Tibial nerve (tissue), 4 donors: ENCODE measurements at regions not wholly inside any gene's neighbourhood (a gene's known extent, or its start where the extent isn't known, plus 50 kb on each side); places are given as distances from the start of the nearest gene placed in this dataset.

Source experiments
- DNase-seq, 2 donors: peaks; one replicate each; pipeline ENCODE4 v3.0.0-alpha.2; 2019; ENCODE audit warnings: low spot score in 2 of 2
- H3K27ac ChIP-seq, 4 donors: fragments of 200-600 bp; sonication (generic) in 3 of 4; one replicate each; pipeline ENCODE4 v1.5.1; 2017 to 2019; ENCODE audit warnings: mild to moderate bottlenecking in 1 of 4
- H3K27me3 ChIP-seq, 2 donors: fragments of 200-600 bp; sonication (generic) in 1 of 2; one replicate each; pipeline versions ENCODE4 v1.5.1 to v1.6.0; 2017 to 2019
- H3K36me3 ChIP-seq, 3 donors: fragments of 200-600 bp; sonication (generic); one replicate each; pipeline ENCODE4 v1.5.1; 2018 to 2019
- H3K4me1 ChIP-seq, 4 donors: fragments of 200-600 bp; sonication (generic) in 3 of 4; one replicate each; pipeline ENCODE4 v1.5.1; 2017 to 2019
- H3K4me3 ChIP-seq, 4 donors: fragments of 200-600 bp; sonication (generic) in 3 of 4; one replicate each; pipeline ENCODE4 v1.5.1; 2017 to 2019; ENCODE audit warnings: mild to moderate bottlenecking in 1 of 4, moderate library complexity in 1 of 4
- H3K9me3 ChIP-seq, 4 donors: fragments of 200-600 bp; sonication (generic) in 3 of 4; one replicate each; pipeline ENCODE4 v1.5.1; 2017 to 2019
- EP300 ChIP-seq, 2 donors: sonication (generic); formaldehyde crosslinking; IDR thresholded peaks; one replicate each; pipeline ENCODE4 v1.6.1; 2017; ENCODE audit warnings: antibody characterized with exemption in 2 of 2, mild to moderate bottlenecking in 1 of 2
- POLR2A ChIP-seq, 2 donors: fragments of 450-650 bp; IDR thresholded peaks; one replicate each; pipeline ENCODE4 v1.6.1; 2017; ENCODE audit warnings: antibody characterized with exemption in 2 of 2, mild to moderate bottlenecking in 2 of 2, moderate library complexity in 2 of 2
- WGBS, 2 donors: methylation state at CpG; one replicate each; pipeline ENCODE4 v1.1.5; 2018; 5-methylcytosine and 5-hydroxymethylcytosine counted together
- TF ChIP-seq, protein P1 (sequence below), 5 experiments: fragments of 200-600 bp in 3 of 5; fragments of 450-650 bp in 2 of 5; sonication (generic) in 3 of 5; IDR thresholded peaks; one replicate each; pipeline ENCODE4 v1.5.1; 2016 to 2019; ENCODE audit warnings: antibody characterized with exemption in 5 of 5, mild to moderate bottlenecking in 3 of 5, moderate library complexity in 2 of 5

DNA sequence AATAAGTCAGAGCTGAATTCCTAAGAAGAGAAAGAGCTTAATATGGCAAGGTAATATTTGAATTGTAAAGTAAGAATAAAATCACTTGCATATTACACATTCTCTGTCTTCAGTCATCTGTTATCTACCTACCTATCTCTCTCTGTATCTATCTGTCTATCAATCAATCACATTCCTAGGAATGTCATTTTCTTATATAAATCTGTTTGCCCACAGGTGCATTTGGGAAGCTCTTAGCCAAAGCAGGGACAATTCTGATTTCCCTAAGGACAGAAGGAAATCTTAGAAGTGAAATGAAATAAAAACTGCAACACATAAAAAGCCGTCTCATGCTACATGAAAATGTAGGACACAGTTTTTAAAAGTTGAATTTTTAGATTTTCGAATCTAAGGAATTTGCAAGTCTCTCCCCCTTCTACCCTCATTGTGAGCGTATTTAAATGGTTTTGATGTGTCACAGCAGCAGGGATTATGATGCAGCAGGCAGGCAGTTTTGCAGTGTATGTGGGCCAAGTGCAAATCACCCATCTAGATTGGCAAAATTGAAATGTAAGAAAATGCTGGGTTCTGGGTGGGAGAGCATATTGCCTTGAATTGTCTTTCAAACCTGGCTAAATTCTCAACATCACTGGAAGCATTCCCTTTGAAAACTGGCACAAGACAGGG lies 155.7 kb downstream of the ACER2 start:
- WGBS, 2 donors = 77 to 84% methylated on average over 3 of the region's 3 CpGs
- no peaks in the 10 kb centered on the region for H3K9me3 ChIP-seq
- no peak overlapping the region for H3K27ac ChIP-seq
- no peaks in the 10 kb centered on the region for H3K27me3 ChIP-seq
- TF ChIP-seq, protein P1, sequence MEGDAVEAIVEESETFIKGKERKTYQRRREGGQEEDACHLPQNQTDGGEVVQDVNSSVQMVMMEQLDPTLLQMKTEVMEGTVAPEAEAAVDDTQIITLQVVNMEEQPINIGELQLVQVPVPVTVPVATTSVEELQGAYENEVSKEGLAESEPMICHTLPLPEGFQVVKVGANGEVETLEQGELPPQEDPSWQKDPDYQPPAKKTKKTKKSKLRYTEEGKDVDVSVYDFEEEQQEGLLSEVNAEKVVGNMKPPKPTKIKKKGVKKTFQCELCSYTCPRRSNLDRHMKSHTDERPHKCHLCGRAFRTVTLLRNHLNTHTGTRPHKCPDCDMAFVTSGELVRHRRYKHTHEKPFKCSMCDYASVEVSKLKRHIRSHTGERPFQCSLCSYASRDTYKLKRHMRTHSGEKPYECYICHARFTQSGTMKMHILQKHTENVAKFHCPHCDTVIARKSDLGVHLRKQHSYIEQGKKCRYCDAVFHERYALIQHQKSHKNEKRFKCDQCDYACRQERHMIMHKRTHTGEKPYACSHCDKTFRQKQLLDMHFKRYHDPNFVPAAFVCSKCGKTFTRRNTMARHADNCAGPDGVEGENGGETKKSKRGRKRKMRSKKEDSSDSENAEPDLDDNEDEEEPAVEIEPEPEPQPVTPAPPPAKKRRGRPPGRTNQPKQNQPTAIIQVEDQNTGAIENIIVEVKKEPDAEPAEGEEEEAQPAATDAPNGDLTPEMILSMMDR (IDR thresholded peaks at IDR 0.05) = no peak
- TF ChIP-seq EP300 (IDR thresholded peaks at IDR 0.05) = no peak
- no peaks in the 10 kb centered on the region for H3K36me3 ChIP-seq
- DNase-seq = no peak
- H3K4me1 ChIP-seq = no peaks in the 10 kb centered on the region
- H3K4me3 ChIP-seq = no peak overlapping the region

DNA sequence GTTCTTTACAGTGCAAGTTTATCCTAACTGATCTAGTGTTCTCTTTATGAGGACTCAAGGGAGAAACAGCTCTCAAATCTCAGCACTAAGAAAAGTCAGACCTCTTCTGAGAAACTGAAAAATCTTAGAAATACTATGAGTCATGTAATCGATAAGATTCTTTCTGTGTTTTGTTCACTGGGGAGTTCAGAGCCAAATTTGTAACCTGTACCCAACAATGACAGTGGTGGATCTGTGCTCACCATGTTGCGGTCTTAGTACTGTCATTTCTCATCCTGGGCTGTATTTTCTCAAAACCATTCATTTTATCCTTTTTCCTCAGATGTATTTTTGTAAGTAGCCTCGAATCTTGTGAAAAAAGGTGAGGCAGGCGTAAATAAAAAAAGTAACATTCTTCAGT lies 146.4 kb downstream of the ACER2 start:
- TF ChIP-seq, protein P1 (IDR thresholded peaks at IDR 0.05) = no peak
- no peak for DNase-seq
- 76 to 81% methylated on average over 4 of the region's 4 CpGs for WGBS, 2 donors
- no peaks in the 10 kb centered on the region for H3K36me3 ChIP-seq
- H3K4me3 ChIP-seq = no peak overlapping the region
- H3K4me1 ChIP-seq = peaks cover 0 to 7% (median 0%) of the 10 kb centered on the region in 4 donors
- H3K9me3 ChIP-seq = peaks cover 0 to 3% (median 0%) of the 10 kb centered on the region in 4 donors
- no peak overlapping the region for H3K27ac ChIP-seq
- H3K27me3 ChIP-seq = no peaks in the 10 kb centered on the region

DNA sequence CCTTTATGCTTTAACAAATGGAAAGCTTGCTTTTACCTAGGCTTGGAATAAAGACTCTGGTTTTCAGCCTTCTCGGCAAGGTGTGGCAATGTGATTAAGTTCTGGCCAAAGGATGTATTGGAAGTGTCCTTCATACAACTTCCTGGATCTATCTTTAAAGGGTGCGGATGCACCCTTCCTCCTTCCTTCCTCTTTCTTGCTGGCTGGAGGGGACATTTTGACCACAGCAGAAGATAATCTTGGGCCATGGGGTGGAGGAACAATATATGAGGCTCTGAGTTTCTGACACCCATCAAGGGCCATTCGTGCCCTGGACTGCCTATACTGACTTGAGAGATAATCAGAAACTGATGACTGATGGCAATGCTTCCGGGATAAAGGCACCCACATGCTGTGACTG lies 145.7 kb downstream of the ACER2 start:
- Histone ChIP-seq H3K27me3 (no peaks in the 10 kb centered on the region), H3K9me3 (peaks cover 0 to 3% (median 0%) of the 10 kb centered on the region in 4 donors), H3K27ac (no peak overlapping the region), H3K4me3 (no peak overlapping the region), H3K36me3 (no peaks in the 10 kb centered on the region), H3K4me1 (peaks cover 0 to 7% (median 0%) of the 10 kb centered on the region in 4 donors)
- DNase-seq = no peak
- TF ChIP-seq EP300 (IDR thresholded peaks at IDR 0.05) (no peak), POLR2A (IDR thresholded peaks at IDR 0.05) (no peak)
- TF ChIP-seq, protein P1 (IDR thresholded peaks at IDR 0.05) = no peak
- WGBS, 2 donors = 67 to 69% methylated on average over 4 of the region's 4 CpGs

DNA sequence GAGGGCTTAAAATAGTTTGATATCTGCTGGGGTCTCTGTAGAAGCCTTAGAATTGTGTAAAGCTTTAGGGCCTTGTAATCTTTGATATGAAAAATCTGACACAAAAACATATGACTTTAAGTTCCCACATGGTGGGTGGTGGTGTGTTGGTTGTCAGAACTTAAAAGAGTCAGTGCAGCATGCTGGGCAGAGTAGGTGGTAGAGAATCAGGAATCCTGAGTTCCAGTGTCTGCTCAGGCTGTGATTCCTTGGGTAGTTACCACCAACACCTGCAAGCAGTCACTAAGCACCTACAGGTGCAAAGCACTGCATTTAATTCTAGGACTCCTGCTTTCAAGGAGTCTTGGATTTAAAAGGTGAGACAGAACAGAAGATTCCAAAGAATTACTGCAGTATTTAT lies 144.6 kb downstream of the ACER2 start:
- TF ChIP-seq POLR2A (IDR thresholded peaks at IDR 0.05) = no peak
- TF ChIP-seq EP300 (IDR thresholded peaks at IDR 0.05) = no peak
- TF ChIP-seq, protein P1 (IDR thresholded peaks at IDR 0.05) = no peak
- Histone ChIP-seq H3K27me3 (no peaks in the 10 kb centered on the region), H3K4me3 (no peak overlapping the region), H3K9me3 (peaks cover 0 to 3% (median 0%) of the 10 kb centered on the region in 4 donors), H3K36me3 (no peaks in the 10 kb centered on the region), H3K27ac (no peak overlapping the region), H3K4me1 (peaks cover 0 to 7% (median 0%) of the 10 kb centered on the region in 4 donors)
- DNase-seq = no peak

DNA sequence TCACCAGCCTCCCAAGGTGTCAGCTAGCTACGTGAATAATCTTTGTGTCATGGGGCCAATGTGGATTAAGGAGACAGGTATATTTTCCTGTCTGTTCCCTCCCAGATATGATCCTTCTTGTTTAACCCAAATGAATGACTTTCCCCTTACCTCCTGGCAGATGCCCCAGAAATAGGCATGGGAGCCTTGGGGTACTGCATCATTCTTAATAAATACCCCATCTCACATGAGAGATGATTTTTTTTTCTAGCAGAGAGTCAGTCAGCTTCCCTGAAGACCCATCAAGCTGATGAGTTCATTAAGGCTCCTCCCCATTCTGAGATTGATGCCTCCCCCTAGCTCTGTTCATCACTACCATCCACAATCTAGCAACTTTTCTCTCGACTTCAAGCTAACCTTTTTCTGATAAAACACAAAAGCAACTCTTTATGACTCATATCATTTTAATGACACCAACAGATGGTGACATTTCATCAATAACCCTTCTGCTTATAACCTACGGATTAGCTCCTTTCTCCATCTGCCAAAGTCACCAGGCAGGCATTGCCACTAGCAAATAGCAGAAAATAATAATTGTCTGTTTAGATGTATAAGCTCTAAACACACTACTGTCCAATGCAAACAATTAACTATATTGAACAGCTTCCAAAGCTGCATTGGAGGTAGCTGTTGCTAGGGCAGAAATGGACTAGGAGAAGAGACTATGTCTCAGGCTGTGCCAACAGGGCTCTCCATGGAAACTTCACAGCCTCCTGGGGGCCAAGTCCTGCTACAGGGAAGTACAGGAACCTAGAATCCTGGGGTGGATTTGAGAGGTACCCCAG lies 143.7 kb downstream of the ACER2 start:
- Histone ChIP-seq H3K27me3 (no peaks in the 10 kb centered on the region), H3K4me1 (peaks cover 0 to 7% (median 0%) of the 10 kb centered on the region in 4 donors), H3K36me3 (no peaks in the 10 kb centered on the region), H3K9me3 (no peaks in the 10 kb centered on the region), H3K27ac (no peak overlapping the region), H3K4me3 (no peak overlapping the region)
- DNase-seq = no peak
- TF ChIP-seq EP300 (IDR thresholded peaks at IDR 0.05) (no peak), POLR2A (IDR thresholded peaks at IDR 0.05) (no peak)
- TF ChIP-seq, protein P1 (IDR thresholded peaks at IDR 0.05) = no peak
- 56 to 70% methylated on average over 3 of the region's 3 CpGs for WGBS, 2 donors
